ENCODE measurements at regions not wholly inside any gene's neighbourhood (a gene's known extent, or its start where the extent isn't known, plus 50 kb on each side); places are given as distances from the start of the nearest gene placed in this dataset.

DNA sequence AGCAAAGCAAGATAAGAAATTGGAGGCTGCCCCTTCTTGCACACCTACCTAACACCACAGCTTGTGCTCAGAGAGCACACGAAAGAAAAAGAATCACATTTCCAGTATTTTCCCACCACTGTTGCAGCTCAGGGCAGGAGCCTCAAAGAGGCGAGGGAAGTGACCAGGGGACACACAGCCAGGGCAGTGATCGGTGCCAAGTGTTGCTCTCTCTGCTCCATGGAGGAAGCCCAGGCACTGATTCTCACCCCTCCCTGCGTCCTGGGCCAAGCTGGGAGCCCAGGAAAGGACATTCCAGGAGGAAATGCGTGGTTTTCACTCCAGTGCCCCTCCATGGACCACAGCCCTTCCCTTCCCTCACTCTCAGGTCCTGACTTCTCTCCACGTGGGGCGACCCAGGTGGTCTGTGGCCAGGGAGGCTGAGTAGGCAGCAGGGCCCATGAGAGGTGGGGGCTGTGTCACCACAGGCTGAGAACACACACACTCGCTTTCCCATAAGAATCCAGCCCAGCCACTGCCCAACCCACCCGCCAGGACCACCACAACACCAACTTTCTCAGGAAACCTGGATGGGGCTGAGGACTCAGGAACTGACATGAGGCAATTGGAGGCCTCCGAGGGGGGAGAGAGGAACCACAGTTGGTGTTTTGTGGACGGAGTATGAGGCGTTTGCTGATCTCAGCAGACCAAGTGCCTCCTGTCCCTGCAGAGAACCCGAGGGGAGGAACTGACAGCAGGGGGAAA, 81.7 kb upstream of the MAFB start:
- no peak for DNase-seq (ENCODE audit: low read depth)

GRCh38 chr20:40771308-40771610, 82.2 kb upstream of the MAFB start:
- no peak for DNase-seq (ENCODE audit: low read depth)

- DNase-seq (ENCODE audit: low read depth), result no peak
Observed at GRCh38 chr20:40771848-40772511, 82.9 kb upstream of the MAFB start.

DNA sequence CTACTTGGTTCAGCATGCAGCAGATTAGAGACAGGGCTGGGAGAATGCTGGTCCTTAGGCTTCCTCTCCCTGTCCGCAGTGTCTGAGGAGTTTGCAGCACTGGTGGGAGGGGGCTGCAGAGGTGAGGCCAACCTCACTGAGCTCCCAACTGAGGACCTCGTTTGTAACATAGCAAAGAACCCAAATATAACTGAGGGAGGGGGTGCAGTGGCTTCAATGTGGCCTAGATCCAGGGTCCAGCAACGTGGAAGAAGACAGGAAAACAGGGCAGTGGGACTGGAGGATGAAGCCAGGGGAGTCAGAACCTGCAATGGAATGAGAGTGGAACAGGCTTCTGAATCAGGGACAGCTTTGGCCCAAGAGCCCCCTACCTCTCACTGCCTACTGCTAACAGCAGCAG, 84.3 kb upstream of the MAFB start:
- DNase-seq (ENCODE audit: low read depth), result no peak

- DNase-seq (ENCODE audit: low read depth), result no peak
Observed at GRCh38 chr20:40774252-40774651, 85.2 kb upstream of the MAFB start.

DNA sequence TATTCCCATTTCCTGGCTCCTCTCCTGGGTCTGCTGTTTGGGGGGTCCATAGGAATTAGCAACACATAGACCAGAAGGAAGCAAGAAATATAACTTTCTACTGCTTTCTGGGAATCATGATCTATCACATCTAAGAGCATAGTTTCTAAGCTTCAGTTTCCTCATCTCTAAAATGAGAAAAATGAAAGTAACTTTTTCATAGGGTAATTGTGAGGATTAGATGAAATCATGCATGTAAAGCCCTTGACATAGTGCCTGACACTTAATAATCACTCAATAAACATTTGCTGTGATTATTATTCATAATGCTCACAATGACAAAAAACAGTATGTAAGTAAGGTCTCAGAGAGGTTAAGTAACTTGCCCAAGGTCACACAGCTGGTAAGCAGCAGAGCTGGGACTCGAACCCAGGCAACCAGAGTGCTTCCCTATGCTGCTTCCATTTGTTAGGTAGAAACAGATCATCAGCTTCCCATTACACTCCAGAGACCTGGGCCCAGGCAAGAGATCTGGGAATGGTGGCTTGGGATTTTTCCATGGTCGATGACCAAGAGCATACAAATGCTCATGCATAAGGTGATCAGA, 86.6 kb upstream of the MAFB start:
- DNase-seq (ENCODE audit: low read depth), result no peak

DNA sequence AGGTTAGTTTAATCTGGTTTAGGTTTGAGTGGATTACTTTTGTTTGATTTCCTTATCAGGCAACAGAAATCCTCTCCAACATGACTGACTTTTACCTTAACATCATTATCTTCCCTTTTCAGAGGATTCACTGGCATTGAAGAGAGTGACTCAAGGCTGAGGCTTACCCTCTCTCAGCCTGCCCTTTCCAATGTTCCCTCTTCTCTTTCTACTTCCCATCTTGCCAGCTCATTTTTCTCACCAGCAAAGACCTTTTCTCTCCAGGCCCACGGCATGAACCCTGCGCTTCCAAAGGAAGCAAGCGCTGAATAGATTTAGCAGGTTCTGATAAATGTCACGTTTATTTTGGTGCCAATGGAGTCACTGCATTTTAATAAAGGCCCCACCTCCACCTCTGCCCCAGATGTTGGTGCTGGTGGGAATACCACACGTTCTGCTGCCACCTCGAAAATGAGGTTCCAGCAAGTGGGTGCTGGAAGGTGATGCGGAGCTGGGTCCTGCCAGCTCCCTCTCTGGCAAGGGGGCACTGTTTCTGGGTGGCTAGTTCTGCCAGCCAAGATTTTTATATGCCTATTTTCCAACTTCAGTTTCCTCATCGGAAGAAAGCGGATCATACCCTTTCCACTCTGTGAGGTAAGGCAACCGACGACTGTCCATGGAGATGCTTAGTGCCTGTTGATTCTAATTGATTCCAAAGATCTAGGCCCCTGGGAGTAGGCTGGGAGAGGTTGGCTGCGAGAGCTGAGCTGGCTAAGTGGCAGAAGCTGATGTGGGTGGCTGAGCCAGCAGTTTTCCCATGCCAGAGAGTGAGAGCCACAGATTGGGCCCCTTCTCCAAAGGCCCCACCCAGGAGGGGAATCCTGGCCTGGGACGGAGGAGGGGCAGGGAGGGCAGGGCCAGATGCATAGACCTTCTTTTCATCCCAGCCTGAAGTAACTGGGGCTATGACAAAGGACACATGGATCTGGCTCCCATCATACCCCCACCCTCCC, 87.7 kb upstream of the MAFB start:
- no peak for DNase-seq (ENCODE audit: low read depth)

- DNase-seq (ENCODE audit: low read depth), result no peak
Observed at GRCh38 chr20:40777653-40778052, 88.6 kb upstream of the MAFB start.

- DNase-seq (ENCODE audit: low read depth), result no peak
Observed at GRCh38 chr20:40778894-40779496, 90.0 kb upstream of the MAFB start.

- DNase-seq (ENCODE audit: low read depth), result no peak
Observed at GRCh38 chr20:40781327-40782042, 92.4 kb upstream of the MAFB start.

GRCh38 chr20:40782043-40782368, 93.0 kb upstream of the MAFB start:
- no peak for DNase-seq (ENCODE audit: low read depth)

- DNase-seq (ENCODE audit: low read depth), result no peak
Observed at GRCh38 chr20:40785346-40785745, 96.3 kb upstream of the MAFB start.

DNA sequence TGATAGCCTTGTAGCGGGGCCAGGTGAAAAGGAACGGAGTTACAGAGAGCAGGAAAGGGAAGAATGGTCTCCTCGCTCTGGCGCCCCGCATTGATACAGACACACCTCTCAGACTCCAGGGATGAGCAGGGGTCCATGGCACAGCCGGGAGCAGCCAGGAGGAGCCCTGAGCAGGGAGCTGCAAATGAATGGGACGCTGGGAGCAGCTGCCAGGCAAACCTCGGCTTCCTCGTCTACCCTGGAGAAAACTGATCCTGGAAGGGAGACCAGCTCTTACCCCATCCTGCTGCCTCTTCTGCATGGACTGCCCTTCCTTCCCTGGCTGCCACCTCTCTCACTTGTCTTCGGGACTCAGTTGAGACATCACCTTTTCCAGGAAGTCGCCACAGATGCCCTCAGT, 97.3 kb upstream of the MAFB start:
- no peak for DNase-seq (ENCODE audit: low read depth)

DNA sequence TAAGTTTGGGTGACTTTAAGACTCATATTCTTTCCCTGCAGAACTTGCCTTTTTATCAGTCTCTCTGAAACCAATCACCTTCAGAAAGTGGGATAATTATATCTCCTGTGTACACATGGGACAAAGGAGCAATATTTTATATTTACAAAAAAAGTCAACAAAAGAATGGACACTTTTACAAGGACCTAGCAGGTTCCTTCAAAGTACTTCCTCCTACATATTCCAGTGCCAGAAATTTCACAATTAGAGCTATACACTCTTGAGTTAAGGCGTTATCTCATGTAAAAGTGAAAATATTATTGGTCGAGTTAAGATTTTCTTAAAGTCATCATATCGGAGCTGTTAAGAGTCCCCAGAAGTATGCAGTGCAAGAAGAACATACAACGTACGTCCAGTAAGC, 98.9 kb upstream of the MAFB start:
- no peak for DNase-seq (ENCODE audit: low read depth)

- DNase-seq (ENCODE audit: low read depth), result peak; percentile 42
Observed at GRCh38 chr20:40797425-40797824, 108.4 kb upstream of the MAFB start.

DNA sequence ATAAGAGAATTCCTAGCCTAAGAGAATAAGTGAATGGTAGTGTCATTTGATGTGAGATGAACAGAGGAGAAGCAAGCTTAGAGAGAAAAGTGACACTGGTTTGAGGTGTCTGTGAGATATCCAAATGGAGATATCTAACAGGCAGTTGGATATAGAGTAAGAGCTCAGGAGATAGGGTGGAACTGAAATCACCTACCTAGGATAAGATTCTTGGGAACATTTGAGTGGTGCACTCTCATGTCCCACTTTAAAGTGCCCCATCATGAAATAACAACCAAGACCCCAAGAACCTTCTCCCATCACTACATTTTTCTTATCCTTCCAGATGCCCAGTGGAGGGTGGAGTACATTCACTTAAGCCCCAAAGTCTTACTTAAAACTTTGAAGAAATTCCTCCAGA, 109.0 kb upstream of the MAFB start:
- DNase-seq (ENCODE audit: low read depth), result no peak

DNA sequence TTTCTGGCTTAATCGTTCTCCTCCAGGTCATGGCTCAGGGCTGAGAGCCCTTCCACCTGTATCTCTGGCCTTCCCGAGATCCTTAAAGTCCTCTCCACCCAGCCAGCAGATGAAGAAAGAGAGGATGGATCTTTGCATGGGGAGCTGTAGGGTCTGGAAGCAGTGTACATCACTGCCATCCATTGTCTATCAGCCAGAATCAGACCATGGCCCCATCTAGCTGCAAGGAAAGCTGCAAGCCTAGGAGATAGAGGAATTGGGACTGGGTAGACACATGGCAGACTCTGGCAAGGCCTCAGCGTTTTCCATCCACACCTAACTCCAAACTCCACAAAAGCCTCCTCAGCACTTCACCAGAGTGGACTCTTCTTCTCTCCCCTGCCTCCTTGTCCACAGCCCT, 113.8 kb upstream of the MAFB start:
- no peak for DNase-seq (ENCODE audit: low read depth)

DNA sequence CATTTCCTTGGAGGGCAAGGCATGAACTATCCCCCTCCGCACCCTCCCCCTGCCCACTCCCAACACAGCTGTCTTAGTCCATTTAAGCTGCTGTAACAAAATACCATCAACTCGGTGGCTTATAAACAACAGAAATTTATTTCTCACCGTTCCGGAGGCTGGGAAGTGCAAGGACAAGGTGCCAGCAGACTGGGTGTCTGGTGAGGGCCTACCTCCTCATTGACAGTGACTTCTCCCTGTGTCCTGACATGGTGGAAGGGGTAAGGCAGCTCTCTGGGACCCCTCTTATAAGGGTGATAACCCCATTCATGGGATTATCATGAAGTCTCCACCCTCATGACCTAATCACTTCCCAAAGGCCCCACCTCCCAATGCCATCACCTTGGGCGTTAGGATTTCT, 114.3 kb upstream of the MAFB start:
- DNase-seq (ENCODE audit: low read depth), result no peak

GRCh38 chr20:40805592-40805991, 116.6 kb upstream of the MAFB start:
- no peak for DNase-seq (ENCODE audit: low read depth)

DNA sequence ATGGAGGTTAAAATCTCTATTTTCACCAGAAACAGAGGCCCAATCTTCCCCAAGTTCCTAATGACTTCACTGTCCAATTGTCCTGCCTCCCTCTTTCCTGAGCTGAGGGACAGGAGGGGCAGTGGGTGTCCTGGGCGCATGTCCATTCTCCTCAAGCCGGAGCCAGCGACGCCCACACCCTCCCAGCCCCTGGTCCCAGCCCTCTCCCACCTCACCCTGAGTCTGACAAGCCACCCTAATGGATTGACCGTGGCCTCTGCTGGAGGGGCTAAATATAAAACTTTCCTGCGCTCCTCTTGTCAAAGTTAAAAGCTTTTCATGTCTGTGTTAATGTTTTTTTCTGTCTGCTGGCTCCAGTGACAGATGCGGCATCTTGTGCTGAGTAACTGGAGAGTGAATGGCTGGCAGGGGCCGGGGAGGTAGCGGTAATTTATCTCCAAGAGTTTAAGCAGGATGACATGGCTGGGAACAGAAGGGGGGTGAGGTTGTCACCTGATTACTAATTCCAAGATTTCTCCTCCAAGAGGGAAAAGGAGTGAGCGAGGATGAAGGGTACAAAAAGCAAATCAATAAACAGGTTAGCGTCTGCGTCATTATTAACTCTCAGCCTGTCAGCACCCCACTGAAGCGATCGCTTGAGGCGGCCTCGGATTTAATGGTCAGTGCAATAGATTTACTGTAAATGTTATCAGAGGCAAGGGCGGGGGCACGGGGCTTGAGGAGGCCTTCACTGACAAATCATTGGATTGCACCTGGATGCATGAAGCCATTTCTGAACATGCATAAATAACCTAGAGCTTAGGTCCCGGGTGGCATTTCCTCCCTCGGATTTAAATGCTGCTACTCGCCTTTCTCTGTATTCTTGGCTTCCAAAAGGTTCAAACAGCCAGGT, 118.1 kb upstream of the MAFB start:
- no peak for DNase-seq (ENCODE audit: low read depth)

GRCh38 chr20:40807821-40808170, 118.8 kb upstream of the MAFB start:
- DNase-seq (ENCODE audit: low read depth), result no peak
